ENCODE measurements at regions not wholly inside any gene's neighbourhood (a gene's known extent, or its start where the extent isn't known, plus 50 kb on each side); places are given as distances from the start of the nearest gene placed in this dataset.

DNA sequence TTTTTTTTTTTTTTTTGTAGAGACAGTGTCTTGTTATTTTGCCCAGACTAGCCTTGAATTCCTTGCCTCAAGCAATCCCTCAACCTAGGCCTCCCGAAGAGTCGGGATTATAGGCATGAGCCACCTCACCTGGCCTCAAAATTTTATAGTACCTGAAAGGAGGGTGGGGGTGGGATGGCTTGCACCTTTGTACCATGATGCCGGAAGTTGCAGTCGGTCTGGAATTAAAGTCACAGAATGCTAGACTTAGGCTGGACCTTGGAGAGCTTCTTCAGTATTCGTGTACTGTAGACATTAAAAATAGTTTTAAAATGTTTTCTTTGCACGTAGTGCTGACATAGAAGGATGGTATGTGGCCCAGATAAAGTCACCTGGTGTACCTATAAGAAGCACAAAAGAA is 280.9 kb downstream of the STIM2 start:
- TF ChIP-seq, protein P1, sequence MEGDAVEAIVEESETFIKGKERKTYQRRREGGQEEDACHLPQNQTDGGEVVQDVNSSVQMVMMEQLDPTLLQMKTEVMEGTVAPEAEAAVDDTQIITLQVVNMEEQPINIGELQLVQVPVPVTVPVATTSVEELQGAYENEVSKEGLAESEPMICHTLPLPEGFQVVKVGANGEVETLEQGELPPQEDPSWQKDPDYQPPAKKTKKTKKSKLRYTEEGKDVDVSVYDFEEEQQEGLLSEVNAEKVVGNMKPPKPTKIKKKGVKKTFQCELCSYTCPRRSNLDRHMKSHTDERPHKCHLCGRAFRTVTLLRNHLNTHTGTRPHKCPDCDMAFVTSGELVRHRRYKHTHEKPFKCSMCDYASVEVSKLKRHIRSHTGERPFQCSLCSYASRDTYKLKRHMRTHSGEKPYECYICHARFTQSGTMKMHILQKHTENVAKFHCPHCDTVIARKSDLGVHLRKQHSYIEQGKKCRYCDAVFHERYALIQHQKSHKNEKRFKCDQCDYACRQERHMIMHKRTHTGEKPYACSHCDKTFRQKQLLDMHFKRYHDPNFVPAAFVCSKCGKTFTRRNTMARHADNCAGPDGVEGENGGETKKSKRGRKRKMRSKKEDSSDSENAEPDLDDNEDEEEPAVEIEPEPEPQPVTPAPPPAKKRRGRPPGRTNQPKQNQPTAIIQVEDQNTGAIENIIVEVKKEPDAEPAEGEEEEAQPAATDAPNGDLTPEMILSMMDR (IDR thresholded peaks at IDR 0.05) = no peak
- TF ChIP-seq POLR2A (IDR thresholded peaks at IDR 0.05) = no peak

Data from body of pancreas (tissue), 4 donors.